Transverse colon (tissue), 4 donors: ENCODE measurements at regions not wholly inside any gene's neighbourhood (a gene's known extent, or its start where the extent isn't known, plus 50 kb on each side); places are given as distances from the start of the nearest gene placed in this dataset.
A peak's percentile ranks its signal among the peaks of the same experiment; 100 is the strongest.

Experiments used
- DNase-seq: peaks from one replicate; pipeline ENCODE4 v3.0.0-alpha.2; 2019
- H3K27ac ChIP-seq, 4 donors: fragments of 200-600 bp; sonication (generic); 2 replicates each; pipeline ENCODE4 v1.5.1; 2016 to 2018; ENCODE audit warnings: inconsistent platforms in 4 of 4
- H3K27me3 ChIP-seq: fragments of 200-600 bp; sonication (generic); 2 replicates; pipeline ENCODE4 v1.5.1; 2017; ENCODE audit warnings: inconsistent platforms
- H3K36me3 ChIP-seq, 4 donors: fragments of 200-600 bp; sonication (generic); 2 replicates each; pipeline ENCODE4 v1.5.1; 2017 to 2019; ENCODE audit warnings: inconsistent platforms in 4 of 4
- H3K4me1 ChIP-seq, 4 donors: fragments of 200-600 bp; sonication (generic); 2 replicates each; pipeline ENCODE4 v1.5.1; 2017 to 2020; ENCODE audit warnings: inconsistent platforms in 4 of 4
- H3K4me3 ChIP-seq, 4 donors: fragments of 200-600 bp; sonication (generic); 1 replicate in 1 of 4; 2 replicates in 3 of 4; pipeline versions ENCODE4 v1.5.1 to v1.6.1; 2017 to 2019; ENCODE audit warnings: inconsistent platforms in 4 of 4
- H3K9me3 ChIP-seq, 2 donors: fragments of 200-600 bp; sonication (generic); 2 replicates each; pipeline ENCODE4 v1.5.1; 2017 to 2019; ENCODE audit warnings: inconsistent platforms in 2 of 2
- CTCF ChIP-seq, 5 experiments: fragments of 200-600 bp in 3 of 5; fragments of 450-650 bp in 2 of 5; sonication (generic) in 3 of 5; IDR thresholded peaks; 1 replicate in 2 of 5; 2 replicates in 3 of 5; pipeline ENCODE4 v1.5.1; 2016 to 2017; ENCODE audit warnings: antibody characterized with exemption in 5 of 5, inconsistent platforms in 3 of 5, mild to moderate bottlenecking in 2 of 5, moderate library complexity in 1 of 5
- EP300 ChIP-seq: sonication (generic); formaldehyde crosslinking; IDR thresholded peaks from one replicate; pipeline ENCODE4 v1.6.1; 2017; ENCODE audit warnings: antibody characterized with exemption, low read depth
- POLR2A ChIP-seq: fragments of 450-650 bp; IDR thresholded peaks from one replicate; pipeline ENCODE4 v1.6.1; 2016; ENCODE audit warnings: antibody characterized with exemption, mild to moderate bottlenecking, moderate library complexity
- POLR2AphosphoS5 ChIP-seq, 3 donors: sonication (generic); formaldehyde crosslinking; IDR thresholded peaks; one replicate each; pipeline ENCODE4 v1.6.1; 2016; ENCODE audit warnings: antibody characterized with exemption in 3 of 3
- WGBS, 2 donors: methylation state at CpG; one replicate each; pipeline ENCODE4 v1.1.5; 2018; ENCODE audit warnings: low coverage in 1 of 2; 5-methylcytosine and 5-hydroxymethylcytosine counted together
- in situ Hi-C, 4 donors: fragments of 200-750 bp; cut with MboI; loops; one replicate each; pipeline versions ENCODE4 v1.15.0 to v1.15.1; 2017; ENCODE audit warnings: low sequenced_read_pairs in 3 of 4, low pct_ligation_motif_present in 1 of 4, low pct_unique_long_range_greater_than_20kb in 1 of 4
- intact Hi-C: fragments of 100-400 bp; cut with DNase I; formaldehyde crosslinking; loops from one replicate; pipeline ENCODE4 v1.15.1; 2023; ENCODE audit warnings: low total_unique reads

- Histone ChIP-seq H3K4me1 (peaks cover 0 to 6% (median 5%) of the 10 kb centered on the region in 4 donors), H3K9me3 (no peaks in the 10 kb centered on the region), H3K36me3 (no peaks in the 10 kb centered on the region), H3K4me3 (no peak overlapping the region), H3K27me3 (no peaks in the 10 kb centered on the region), H3K27ac (peak overlapping the region; percentile 12 to 44 (median 23))
- WGBS, 2 donors, result 64 to 65% methylated on average over 3 of the region's 3 CpGs
- intact Hi-C loops, result no loop called here
- no peak for TF ChIP-seq POLR2A
- TF ChIP-seq CTCF (IDR thresholded peaks at IDR 0.05), result no peak
- no peak for TF ChIP-seq EP300
- TF ChIP-seq POLR2AphosphoS5 (IDR thresholded peaks at IDR 0.05), result no peak
- DNase-seq, result no peak
- in situ Hi-C loops, result loop anchor here in 2 of 4 donors (10.0 to 25.0 kb wide), 2 partner anchors 157 to 630 kb away; no protein-coding TSS in a partner anchor
These were observed 165.3 kb downstream of the GASK1B start for GRCh38 chr4:158007566-158007965.

GRCh38 chr4:158006990-158007389 is 165.8 kb downstream of the GASK1B start:
- Histone ChIP-seq H3K9me3 (no peaks in the 10 kb centered on the region), H3K27me3 (no peaks in the 10 kb centered on the region), H3K36me3 (no peaks in the 10 kb centered on the region), H3K4me3 (no peak overlapping the region), H3K4me1 (peaks cover 0 to 10% (median 5%) of the 10 kb centered on the region in 4 donors), H3K27ac (peak overlapping the region; percentile 12 to 51 (median 38))
- intact Hi-C loops, result no loop called here
- in situ Hi-C loops, result loop anchor here in 2 of 4 donors (10.0 to 25.0 kb wide), 2 partner anchors 158 to 630 kb away; no protein-coding TSS in a partner anchor
- no peak for TF ChIP-seq POLR2AphosphoS5 (IDR thresholded peaks at IDR 0.05)
- TF ChIP-seq EP300, result no peak
- no peak for TF ChIP-seq CTCF (IDR thresholded peaks at IDR 0.05)
- TF ChIP-seq POLR2A, result no peak
- no peak for DNase-seq

GRCh38 chr4:158005021-158005420 is 167.8 kb downstream of the GASK1B start:
- H3K27me3 ChIP-seq, result no peaks in the 10 kb centered on the region
- no peak overlapping the region for H3K4me3 ChIP-seq
- intact Hi-C loops, result no loop called here
- H3K36me3 ChIP-seq, result no peaks in the 10 kb centered on the region
- no peak for TF ChIP-seq EP300
- no peak for TF ChIP-seq POLR2AphosphoS5 (IDR thresholded peaks at IDR 0.05)
- no peak for TF ChIP-seq POLR2A
- no peak for TF ChIP-seq CTCF (IDR thresholded peaks at IDR 0.05)
- peak overlapping the region; percentile 16 to 29 (median 24) for H3K27ac ChIP-seq
- in situ Hi-C loops, result loop anchor here in 2 of 4 donors (10.0 to 25.0 kb wide), 2 partner anchors 160 to 632 kb away; no protein-coding TSS in a partner anchor
- H3K9me3 ChIP-seq, result no peaks in the 10 kb centered on the region
- H3K4me1 ChIP-seq, result peaks cover 0 to 13% (median 5%) of the 10 kb centered on the region in 4 donors
- no peak for DNase-seq
- 59 to 70% methylated on average over 2 of the region's 2 CpGs for WGBS, 2 donors

GRCh38 chr4:158004101-158004500 is 168.7 kb downstream of the GASK1B start:
- TF ChIP-seq EP300 (no peak), POLR2A (no peak), CTCF (IDR thresholded peaks at IDR 0.05) (no peak), POLR2AphosphoS5 (IDR thresholded peaks at IDR 0.05) (no peak)
- H3K4me1 ChIP-seq, result peaks cover 0 to 13% (median 5%) of the 10 kb centered on the region in 4 donors
- DNase-seq, result no peak
- peak overlapping the region in 1 of 4 donors; percentile 29 for H3K27ac ChIP-seq
- no peaks in the 10 kb centered on the region for H3K27me3 ChIP-seq
- in situ Hi-C loops, result loop anchor here in 2 of 4 donors (10.0 to 25.0 kb wide), 2 partner anchors 161 to 633 kb away; no protein-coding TSS in a partner anchor
- H3K36me3 ChIP-seq, result no peaks in the 10 kb centered on the region
- intact Hi-C loops, result no loop called here
- WGBS, 2 donors, result 81 to 82% methylated on average over 4 to 5 of the region's 5 CpGs
- H3K4me3 ChIP-seq, result no peak overlapping the region
- no peaks in the 10 kb centered on the region for H3K9me3 ChIP-seq
